NCI-H345 treated with DMSO at 0.1 percent for 48 hours (cell line): ENCODE measurements at regions not wholly inside any gene's neighbourhood (a gene's known extent, or its start where the extent isn't known, plus 50 kb on each side); places are given as distances from the start of the nearest gene placed in this dataset.

ENCODE experiments used
- DNase-seq: peaks from one replicate; lab custom pipeline; 2025; ENCODE audit not compliant: unreplicated experiment; lab: John Stamatoyannopoulos, UW

DNA sequence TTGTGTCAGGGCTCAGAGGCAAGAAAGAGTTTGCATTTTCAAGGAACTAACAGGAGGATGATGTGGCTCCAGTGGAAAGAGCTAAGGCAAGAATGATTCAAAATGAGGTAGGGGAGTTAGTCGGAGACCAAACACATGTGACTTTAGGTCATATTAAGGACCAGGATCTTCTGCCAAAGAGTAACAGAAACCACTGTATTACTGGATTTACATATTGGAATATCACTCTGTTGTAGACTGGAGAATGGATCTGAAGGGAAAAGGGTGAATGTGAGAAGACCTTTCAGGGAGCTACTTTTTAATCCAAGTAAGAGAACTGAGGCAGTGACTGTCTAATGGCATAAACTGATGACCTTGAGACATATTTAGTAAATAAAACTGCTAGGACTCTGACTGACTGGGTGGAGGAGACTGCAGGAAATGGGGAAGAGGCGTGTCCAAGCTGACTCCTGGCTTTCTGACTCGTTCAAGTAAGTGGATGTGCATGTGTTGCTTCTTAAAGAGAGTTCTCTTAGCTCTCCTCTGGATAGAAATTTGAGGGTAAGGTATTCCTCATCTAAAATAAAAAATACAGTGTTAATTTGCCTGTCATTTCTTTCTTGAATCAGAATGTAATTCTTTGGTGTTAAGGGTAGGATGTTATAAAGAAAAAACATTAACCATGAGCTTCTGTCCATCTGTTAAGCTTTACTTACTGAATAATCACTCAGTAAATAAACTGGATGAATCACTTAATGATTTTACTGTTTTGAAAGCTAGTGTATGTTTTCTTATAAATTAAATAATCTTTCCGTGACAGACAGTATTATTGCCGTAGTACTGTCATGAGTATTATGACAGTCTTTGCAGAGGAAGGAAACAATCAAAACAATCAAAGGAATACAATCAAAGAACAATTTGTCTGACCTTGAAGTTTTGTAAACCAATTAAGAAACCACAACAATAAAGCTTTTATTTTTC, 58.3 kb upstream of the CFAP20DC start:
- no peak for DNase-seq

DNA sequence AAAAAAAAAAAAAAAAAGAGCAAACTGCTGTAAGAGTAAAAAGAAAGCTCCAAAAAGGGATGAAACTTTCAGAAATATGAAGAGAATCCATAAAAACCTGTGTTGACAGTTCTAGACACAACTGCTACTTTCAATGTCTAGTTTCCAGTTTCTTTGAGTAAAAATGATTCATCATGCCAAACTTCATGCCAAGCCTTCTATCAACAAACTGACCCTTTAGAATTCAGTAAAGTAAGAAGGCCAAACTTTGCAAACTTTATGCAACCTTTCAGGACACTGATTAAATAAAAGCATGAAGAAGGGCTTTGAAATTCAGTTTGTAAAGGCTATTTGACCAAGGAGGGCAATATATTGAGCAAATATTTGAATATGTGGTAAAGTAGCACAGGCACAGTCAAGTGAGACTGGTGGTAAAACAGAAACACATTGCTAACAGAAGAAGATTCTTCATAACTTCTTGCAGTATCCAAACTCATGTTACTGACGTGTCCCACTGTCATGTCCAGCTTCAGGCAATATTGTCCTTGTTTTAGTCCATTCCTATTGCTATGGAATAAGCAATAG, 56.3 kb upstream of the CFAP20DC start:
- DNase-seq: no peak

DNA sequence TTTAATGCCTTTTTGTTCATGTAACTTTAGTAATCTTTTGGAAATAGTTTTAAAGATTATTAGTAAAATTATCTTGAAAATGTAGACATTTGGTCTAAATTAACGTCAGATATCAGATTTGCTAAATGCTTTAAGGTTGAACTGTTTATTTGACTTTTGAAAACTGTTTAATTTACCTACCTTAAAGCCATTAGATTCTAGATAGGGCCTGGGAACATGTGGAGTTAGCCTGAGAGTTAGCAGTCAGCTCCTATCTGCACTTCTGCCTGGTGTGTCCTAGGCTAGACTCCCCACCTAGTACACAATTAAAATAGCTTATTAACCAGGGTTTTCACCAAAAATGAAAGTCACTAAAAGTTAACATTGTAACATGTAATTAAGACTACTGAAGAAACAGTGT, 53.7 kb upstream of the CFAP20DC start:
- DNase-seq: no peak

DNA sequence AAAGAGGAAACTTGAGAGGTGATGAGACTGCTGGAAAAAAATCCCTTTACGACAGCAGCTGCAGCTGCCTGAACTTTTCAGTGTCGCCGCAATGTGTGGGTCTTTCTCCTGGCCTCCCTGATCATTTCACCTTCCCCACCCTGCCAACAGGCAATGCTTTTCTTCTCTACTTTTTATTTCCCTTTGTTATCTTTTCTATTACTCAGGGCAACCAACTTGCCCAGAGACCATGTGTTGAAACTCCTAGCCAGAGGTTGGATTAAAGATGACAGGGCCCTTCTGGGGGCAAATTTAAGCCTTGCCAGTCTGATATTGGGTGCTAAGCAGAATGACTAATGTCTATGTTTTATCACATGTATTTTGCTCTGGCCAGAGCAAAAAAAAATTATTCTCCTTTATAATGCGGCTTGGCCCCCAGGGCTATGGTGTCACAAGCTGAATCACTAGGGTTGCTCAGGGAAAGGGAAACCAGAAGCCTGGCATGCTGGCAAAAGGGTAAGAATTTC, 51.5 kb upstream of the CFAP20DC start:
- DNase-seq: no peak
